Trophoblast cell (in vitro differentiated cells and primary cell): ENCODE measurements at regions not wholly inside any gene's neighbourhood (a gene's known extent, or its start where the extent isn't known, plus 50 kb on each side); places are given as distances from the start of the nearest gene placed in this dataset.
A peak's percentile ranks its signal among the peaks of the same experiment; 100 is the strongest.

Source experiments
- DNase-seq, 2 donors: peaks; one replicate each; pipeline ENCODE4 v3.0.0-alpha.2; 2016
- H2AFZ ChIP-seq: 2 replicates; pipeline ENCODE4 v1.6.1; 2013; ENCODE audit warnings: low read length, moderate library complexity, mild to moderate bottlenecking; ENCODE audit not compliant: insufficient read depth, poor library complexity
- H2AK5ac ChIP-seq: 2 replicates; pipeline ENCODE4 v1.6.1; 2013; ENCODE audit warnings: mild to moderate bottlenecking, low read length
- H2BK120ac ChIP-seq: 2 replicates; pipeline ENCODE4 v1.6.1; 2013; ENCODE audit warnings: low read length, mild to moderate bottlenecking, moderate library complexity; ENCODE audit not compliant: insufficient read depth, poor library complexity
- H2BK12ac ChIP-seq: 2 replicates; pipeline ENCODE4 v1.6.1; 2013; ENCODE audit warnings: mild to moderate bottlenecking, low read length, moderate library complexity
- H2BK5ac ChIP-seq: 2 replicates; pipeline ENCODE4 v1.6.1; 2013; ENCODE audit warnings: low read length, low read depth, moderate library complexity, mild to moderate bottlenecking; ENCODE audit not compliant: poor library complexity
- H3K14ac ChIP-seq: 2 replicates; pipeline ENCODE4 v1.6.1; 2013; ENCODE audit warnings: mild to moderate bottlenecking, low read length
- H3K18ac ChIP-seq: 2 replicates; pipeline ENCODE4 v1.6.1; 2013; ENCODE audit warnings: mild to moderate bottlenecking, low read length
- H3K23ac ChIP-seq: 2 replicates; pipeline ENCODE4 v1.6.1; 2013; ENCODE audit warnings: low read length
- H3K27ac ChIP-seq: 2 replicates; pipeline ENCODE4 v1.5.1; 2013; ENCODE audit warnings: low read depth, mild to moderate bottlenecking, inconsistent platforms, low read length, moderate library complexity
- H3K27me3 ChIP-seq: 2 replicates; pipeline ENCODE4 v1.6.1; 2013; ENCODE audit warnings: inconsistent platforms, mild to moderate bottlenecking, low read length, moderate library complexity; ENCODE audit not compliant: insufficient read depth
- H3K36me3 ChIP-seq, 2 experiments: 1 replicate in 1 of 2; 2 replicates in 1 of 2; pipeline ENCODE4 v1.6.1; 2013; ENCODE audit warnings: low read length in 2 of 2, mild to moderate bottlenecking in 2 of 2, moderate library complexity in 1 of 2; ENCODE audit not compliant: insufficient read depth in 2 of 2, control insufficient read depth in 1 of 2
- H3K4ac ChIP-seq: 2 replicates; pipeline ENCODE4 v1.6.1; 2013; ENCODE audit warnings: low read depth, mild to moderate bottlenecking, low read length, moderate library complexity
- H3K4me1 ChIP-seq, 2 experiments: 1 replicate in 1 of 2; 2 replicates in 1 of 2; pipeline ENCODE4 v1.6.1; 2013; ENCODE audit warnings: low read length in 2 of 2, mild to moderate bottlenecking in 2 of 2, moderate library complexity in 1 of 2; ENCODE audit not compliant: insufficient read depth in 2 of 2, control insufficient read depth in 1 of 2
- H3K4me2 ChIP-seq: 2 replicates; pipeline ENCODE4 v1.6.1; 2013; ENCODE audit warnings: inconsistent platforms, mild to moderate bottlenecking, low read length, moderate library complexity
- H3K4me3 ChIP-seq: 2 replicates; pipeline ENCODE4 v1.5.1; 2013; ENCODE audit warnings: mild to moderate bottlenecking, low read depth, low read length, inconsistent platforms
- H3K79me1 ChIP-seq: one replicate; pipeline ENCODE4 v1.6.1; 2013; ENCODE audit warnings: low read length
- H3K79me2 ChIP-seq: 2 replicates; pipeline ENCODE4 v1.6.1; 2013; ENCODE audit warnings: low read length, mild to moderate bottlenecking; ENCODE audit not compliant: control insufficient read depth, insufficient read depth, poor library complexity
- H3K9ac ChIP-seq: 2 replicates; pipeline ENCODE4 v1.6.1; 2013; ENCODE audit warnings: mild to moderate bottlenecking, low read length
- H3K9me3 ChIP-seq: 2 replicates; pipeline ENCODE4 v1.6.1; 2013; ENCODE audit warnings: low read depth, mild to moderate bottlenecking, control low read depth, inconsistent platforms, low read length; ENCODE audit not compliant: insufficient read depth
- H4K12ac ChIP-seq: 2 replicates; pipeline ENCODE4 v1.6.1; 2013; ENCODE audit warnings: low read depth, mild to moderate bottlenecking, low read length, moderate library complexity
- H4K8ac ChIP-seq: 2 replicates; pipeline ENCODE4 v1.6.1; 2013; ENCODE audit warnings: low read depth, mild to moderate bottlenecking, low read length, moderate library complexity
- H4K91ac ChIP-seq: one replicate; pipeline ENCODE4 v1.6.1; 2013; ENCODE audit warnings: low read depth, mild to moderate bottlenecking, low read length, moderate library complexity
- WGBS: extraction: QIAGEN DNeasy Blood & Tissue Kit; methylation state at CpG from one replicate; pipeline ENCODE4 v1.1.7; 2013; ENCODE audit warnings: missing lambda C conversion rate; ENCODE audit not compliant: insufficient read length, insufficient coverage; ENCODE audit errors: extremely low coverage; 5-methylcytosine and 5-hydroxymethylcytosine counted together

- H3K79me1 ChIP-seq, result peaks cover 5% of the 10 kb centered on the region
- H3K9ac ChIP-seq, result no peak overlapping the region
- peak overlapping the region; percentile 26 for H3K14ac ChIP-seq
- no CpG with 5 or more reads among the region's 7 CpGs for whole genome bisulfite sequencing
- no peak overlapping the region for H4K8ac ChIP-seq
- no peak overlapping the region for H2BK5ac ChIP-seq
- H3K36me3 ChIP-seq, result no peaks in the 10 kb centered on the region
- H4K12ac ChIP-seq, result no peak overlapping the region
- H3K4me1 ChIP-seq, result peaks cover 7 to 18% of the 10 kb centered on the region in 2 experiments
- no peak overlapping the region for H3K18ac ChIP-seq
- H2AK5ac ChIP-seq, result peak overlapping the region; percentile 15
- H3K23ac ChIP-seq, result no peak overlapping the region
- peaks cover 2% of the 10 kb centered on the region for H3K9me3 ChIP-seq
- peak overlapping the region; percentile 12 for H2BK120ac ChIP-seq
- H3K27ac ChIP-seq, result no peak overlapping the region
- no peak overlapping the region for H3K4me3 ChIP-seq
- H4K91ac ChIP-seq, result no peak overlapping the region
- H3K79me2 ChIP-seq, result no peaks in the 10 kb centered on the region
- H2BK12ac ChIP-seq, result peak overlapping the region; percentile 41
- no peak for DNase-seq
- H2AFZ ChIP-seq, result no peak overlapping the region
- no peak overlapping the region for H3K4ac ChIP-seq
- no peak overlapping the region for H3K4me2 ChIP-seq
- no peaks in the 10 kb centered on the region for H3K27me3 ChIP-seq
Measured at GRCh38 chr10:3478632-3479240, 306.2 kb upstream of the PITRM1 start.

DNA sequence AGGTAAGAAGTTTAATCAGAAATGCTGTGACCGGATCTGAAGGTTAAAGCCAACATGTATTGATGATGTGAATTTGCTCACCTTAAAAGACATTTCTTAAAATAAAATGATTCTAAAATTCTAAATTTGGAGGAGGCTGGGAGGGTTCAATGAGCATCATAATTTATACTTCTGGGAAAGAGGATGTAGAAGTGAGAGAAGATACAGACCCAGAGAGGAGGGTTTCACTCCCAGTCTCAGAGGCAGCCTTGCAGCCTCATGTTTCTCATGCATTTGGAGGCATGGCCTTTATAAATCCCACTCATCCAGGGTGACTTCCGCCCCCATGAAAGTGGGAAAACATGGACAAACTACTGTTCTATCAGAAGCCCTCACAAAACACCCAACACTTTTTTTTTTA is 305.6 kb upstream of the PITRM1 start:
- H4K12ac ChIP-seq, result no peak overlapping the region
- no peak overlapping the region for H3K23ac ChIP-seq
- no peaks in the 10 kb centered on the region for H3K79me2 ChIP-seq
- H3K27ac ChIP-seq, result no peak overlapping the region
- no peak overlapping the region for H2BK5ac ChIP-seq
- H2AFZ ChIP-seq, result no peak overlapping the region
- H3K14ac ChIP-seq, result no peak overlapping the region
- no CpG with 5 or more reads among the region's 2 CpGs for WGBS
- H3K79me1 ChIP-seq, result peaks cover 5% of the 10 kb centered on the region
- H2BK120ac ChIP-seq, result no peak overlapping the region
- peaks cover 4 to 12% of the 10 kb centered on the region in 2 experiments for H3K4me1 ChIP-seq
- no peak overlapping the region for H2AK5ac ChIP-seq
- H3K4me2 ChIP-seq, result no peak overlapping the region
- peak overlapping the region; percentile 54 for H2BK12ac ChIP-seq
- H3K36me3 ChIP-seq, result no peaks in the 10 kb centered on the region
- H3K4ac ChIP-seq, result no peak overlapping the region
- H4K8ac ChIP-seq, result no peak overlapping the region
- no peak overlapping the region for H3K4me3 ChIP-seq
- H3K27me3 ChIP-seq, result no peaks in the 10 kb centered on the region
- H3K9me3 ChIP-seq, result peaks cover 2% of the 10 kb centered on the region
- no peak overlapping the region for H3K18ac ChIP-seq
- no peak overlapping the region for H4K91ac ChIP-seq
- DNase-seq, result no peak
- no peak overlapping the region for H3K9ac ChIP-seq

- H2BK120ac ChIP-seq, result no peak overlapping the region
- H3K4me2 ChIP-seq, result no peak overlapping the region
- peaks cover 2% of the 10 kb centered on the region for H3K9me3 ChIP-seq
- no peak overlapping the region for H3K4ac ChIP-seq
- no peak overlapping the region for H2BK5ac ChIP-seq
- H3K36me3 ChIP-seq, result no peaks in the 10 kb centered on the region
- no peak overlapping the region for H3K4me3 ChIP-seq
- H3K14ac ChIP-seq, result no peak overlapping the region
- no peak overlapping the region for H2AFZ ChIP-seq
- H3K9ac ChIP-seq, result no peak overlapping the region
- no peak overlapping the region for H4K12ac ChIP-seq
- H3K4me1 ChIP-seq, result peaks cover 4 to 10% of the 10 kb centered on the region in 2 experiments
- H3K27ac ChIP-seq, result no peak overlapping the region
- WGBS, result no CpG with 5 or more reads among the region's 3 CpGs
- no peak overlapping the region for H3K18ac ChIP-seq
- H4K8ac ChIP-seq, result no peak overlapping the region
- H3K79me2 ChIP-seq, result no peaks in the 10 kb centered on the region
- peaks cover 5% of the 10 kb centered on the region for H3K79me1 ChIP-seq
- no peak overlapping the region for H2AK5ac ChIP-seq
- no peak overlapping the region for H4K91ac ChIP-seq
- H3K27me3 ChIP-seq, result no peaks in the 10 kb centered on the region
- no peak overlapping the region for H2BK12ac ChIP-seq
- DNase-seq, result peak; percentile 73 to 95
- no peak overlapping the region for H3K23ac ChIP-seq
Measured at GRCh38 chr10:3477683-3478082, 305.1 kb upstream of the PITRM1 start.

GRCh38 chr10:3476640-3477448 is 304.3 kb upstream of the PITRM1 start:
- Histone ChIP-seq H4K91ac (peak overlapping the region; percentile 50), H3K9ac (no peak overlapping the region), H3K36me3 (no peaks in the 10 kb centered on the region), H3K4me1 (peaks cover 6 to 8% of the 10 kb centered on the region in 2 experiments), H2BK120ac (no peak overlapping the region), H3K18ac (no peak overlapping the region), H3K79me2 (no peaks in the 10 kb centered on the region), H3K23ac (no peak overlapping the region), H2BK5ac (no peak overlapping the region), H2AFZ (no peak overlapping the region), H3K27me3 (no peaks in the 10 kb centered on the region), H4K8ac (no peak overlapping the region), H2AK5ac (peak overlapping the region; percentile 92), H3K27ac (no peak overlapping the region), H3K4ac (no peak overlapping the region), H3K4me3 (no peak overlapping the region), H3K79me1 (peaks cover 6% of the 10 kb centered on the region), H2BK12ac (peak overlapping the region; percentile 95), H3K14ac (no peak overlapping the region), H4K12ac (no peak overlapping the region), H3K4me2 (no peak overlapping the region), H3K9me3 (peaks cover 2% of the 10 kb centered on the region)
- no CpG with 5 or more reads among the region's 12 CpGs for WGBS
- peak in 1 of 2 donors; percentile 54 for DNase-seq
